Inflammatory macrophage (primary cell): ENCODE measurements at regions not wholly inside any gene's neighbourhood (a gene's known extent, or its start where the extent isn't known, plus 50 kb on each side); places are given as distances from the start of the nearest gene placed in this dataset.
"Not testable (repeated sequence)": the region's sequence is repeated elsewhere in the genome, so short reads cannot be mapped to it uniquely, and the experiment has no call there.

ENCODE experiments used
- DNase-seq, 2 donors: peaks; one replicate each; pipeline ENCODE4 v3.0.0-alpha.2; 2020 to 2022

GRCh38 chr15:19992428-19992827 lies 549.2 kb downstream of the GOLGA6L6 start:
- DNase-seq = no peak

DNA sequence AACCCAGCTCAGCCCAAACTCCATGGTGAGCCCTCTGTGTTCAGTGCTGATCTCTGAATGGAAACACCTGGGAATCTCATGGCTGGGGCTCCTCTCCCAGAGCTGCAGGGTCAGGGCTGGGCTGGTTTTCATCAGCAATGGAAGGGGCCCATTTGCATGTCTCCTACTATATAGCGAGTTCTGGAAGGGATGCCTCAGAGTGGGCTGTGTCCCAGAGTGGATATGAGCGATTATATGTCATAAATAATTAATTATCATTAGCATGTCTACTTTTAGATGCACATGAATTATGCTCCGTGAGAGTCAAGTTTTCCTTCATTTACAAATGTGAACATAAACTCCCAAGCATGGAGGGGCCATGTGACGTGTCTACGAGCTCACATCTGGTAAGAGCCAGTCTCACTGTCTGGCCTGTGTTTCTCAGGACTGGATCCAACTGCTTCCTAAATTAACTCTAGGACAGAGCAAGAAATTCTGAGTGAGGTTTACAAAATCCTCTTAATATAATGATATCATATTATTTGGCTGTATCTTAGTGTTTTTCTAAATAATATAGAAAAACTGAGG lies 553.4 kb downstream of the GOLGA6L6 start:
- no peak for DNase-seq

DNA sequence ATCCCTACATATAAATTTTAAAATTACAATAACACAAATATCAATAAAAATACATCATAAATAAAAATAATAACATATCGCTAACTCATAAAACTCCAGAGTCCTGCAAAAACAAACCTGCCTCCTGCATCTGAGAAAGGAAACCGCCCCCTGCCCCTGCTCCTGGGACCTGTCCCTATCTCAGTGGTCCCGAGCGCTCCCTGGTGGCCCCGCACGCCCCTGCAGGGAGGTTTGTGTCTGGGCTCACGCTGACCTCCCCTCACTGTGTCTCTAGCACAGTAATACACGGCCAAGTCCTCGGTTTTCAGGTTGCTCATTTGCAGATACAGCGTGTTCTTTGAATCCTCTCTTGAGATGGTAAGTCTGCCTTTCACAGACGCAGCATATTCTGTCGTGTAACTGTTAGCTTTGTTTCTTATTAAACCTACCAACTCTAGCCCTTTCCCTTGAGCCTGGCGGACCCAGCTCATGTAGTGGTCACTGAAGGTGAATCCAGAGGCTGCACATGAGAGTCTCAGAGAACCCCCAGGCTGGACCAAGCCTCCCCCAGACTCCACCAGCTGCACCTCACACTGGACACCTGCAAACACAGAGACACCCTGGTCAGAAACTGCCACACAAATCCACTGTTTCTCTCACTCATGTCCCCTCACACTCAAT lies 554.1 kb downstream of the GOLGA6L6 start:
- DNase-seq = no peak

GRCh38 chr15:19984101-19984500 lies 557.5 kb downstream of the GOLGA6L6 start:
- no peak for DNase-seq

DNA sequence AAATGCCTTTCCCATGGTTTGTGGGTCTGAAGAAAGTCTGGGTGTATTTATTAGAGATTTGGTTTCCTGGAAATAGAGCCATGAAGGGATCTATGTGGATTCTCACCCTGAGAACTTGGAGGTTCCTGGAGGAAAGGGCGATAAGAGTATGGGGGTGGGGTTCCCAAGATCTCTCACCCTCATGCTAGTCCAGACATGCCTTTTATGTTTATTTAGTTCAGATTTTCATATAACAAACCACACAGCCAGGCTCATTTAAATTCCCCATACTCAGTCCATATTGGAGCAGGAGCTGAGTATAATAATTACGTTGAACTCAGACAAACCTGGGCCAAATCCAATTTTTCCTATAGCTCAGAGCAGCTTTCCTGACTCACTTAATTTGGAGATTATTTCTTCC lies 566.6 kb downstream of the GOLGA6L6 start:
- no peak for DNase-seq

DNA sequence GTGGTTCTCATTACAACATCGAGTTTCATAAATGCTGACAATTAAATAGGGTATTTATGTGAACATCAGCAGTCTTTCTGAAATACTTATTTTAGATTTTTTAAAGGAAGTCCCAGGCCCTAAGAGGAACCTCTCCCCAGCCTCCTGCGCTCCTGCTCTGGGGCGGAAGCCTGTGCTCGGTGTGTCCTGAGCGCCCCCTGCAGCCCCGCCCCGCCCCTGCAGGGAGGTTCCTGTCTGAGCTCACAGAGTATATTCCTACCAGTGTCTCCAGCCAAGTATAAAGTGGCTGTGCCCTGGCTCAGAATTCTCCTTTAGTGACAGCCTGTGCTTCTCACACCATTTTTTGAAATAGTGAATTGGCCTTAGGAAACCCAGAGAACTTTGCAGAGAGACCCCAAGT lies 567.9 kb downstream of the GOLGA6L6 start:
- no peak for DNase-seq

- DNase-seq = not testable (repeated sequence)
These were observed 569.0 kb downstream of the GOLGA6L6 start for GRCh38 chr15:19972582-19972981.

DNA sequence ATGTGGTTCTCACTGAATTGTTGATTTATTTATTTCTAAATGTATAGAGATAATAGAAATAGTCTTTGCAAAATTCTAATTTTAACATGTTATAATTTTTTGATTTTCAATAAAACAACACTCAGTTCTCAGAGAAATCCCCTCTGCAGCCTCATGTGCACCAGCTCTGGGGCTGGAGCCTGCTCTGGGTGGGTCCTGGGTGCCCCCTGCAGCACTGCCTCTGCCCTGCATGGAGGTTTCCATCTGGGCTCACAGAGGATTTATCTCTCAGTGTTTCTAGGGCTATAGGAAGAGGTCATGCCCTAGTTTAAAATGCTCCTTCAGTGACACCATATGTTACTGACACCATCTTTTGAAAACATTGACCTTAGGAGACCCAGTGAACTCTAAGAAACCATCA lies 576.0 kb downstream of the GOLGA6L6 start:
- not testable (repeated sequence) for DNase-seq

GRCh38 chr15:19964480-19964879 lies 577.1 kb downstream of the GOLGA6L6 start:
- not testable (repeated sequence) for DNase-seq

- no peak for DNase-seq
These were observed 585.3 kb downstream of the GOLGA6L6 start for GRCh38 chr15:19956124-19956796.

GRCh38 chr15:19944261-19944888 lies 597.2 kb downstream of the GOLGA6L6 start:
- DNase-seq = no peak

DNA sequence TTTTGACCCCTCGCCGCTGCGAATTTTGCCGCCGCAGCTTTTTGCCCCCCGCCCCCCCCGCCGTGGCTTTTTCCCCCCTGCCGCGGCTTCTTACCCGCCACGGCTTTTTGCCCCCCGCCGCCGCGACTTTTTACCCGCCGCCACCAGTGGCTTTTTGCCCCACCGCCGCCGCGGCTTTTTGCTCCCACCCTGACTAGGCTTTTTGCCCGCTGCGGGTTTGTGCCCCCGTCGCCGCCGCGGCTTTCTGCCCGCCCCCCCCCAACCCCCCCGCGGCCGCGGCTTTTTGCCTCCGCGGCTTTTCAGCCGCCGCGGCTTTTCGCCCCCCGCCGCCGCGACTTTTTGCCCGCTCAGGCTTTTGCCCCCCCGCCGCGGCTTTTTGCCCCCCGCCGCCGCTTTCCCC lies 598.1 kb downstream of the GOLGA6L6 start:
- DNase-seq = no peak

- DNase-seq = not testable (repeated sequence)
These were observed 638.3 kb downstream of the GOLGA6L6 start for GRCh38 chr15:19903281-19903680.

GRCh38 chr15:19902388-19902787 lies 639.2 kb downstream of the GOLGA6L6 start:
- not testable (repeated sequence) for DNase-seq

GRCh38 chr15:19901414-19901813 lies 640.2 kb downstream of the GOLGA6L6 start:
- not testable (repeated sequence) for DNase-seq

DNA sequence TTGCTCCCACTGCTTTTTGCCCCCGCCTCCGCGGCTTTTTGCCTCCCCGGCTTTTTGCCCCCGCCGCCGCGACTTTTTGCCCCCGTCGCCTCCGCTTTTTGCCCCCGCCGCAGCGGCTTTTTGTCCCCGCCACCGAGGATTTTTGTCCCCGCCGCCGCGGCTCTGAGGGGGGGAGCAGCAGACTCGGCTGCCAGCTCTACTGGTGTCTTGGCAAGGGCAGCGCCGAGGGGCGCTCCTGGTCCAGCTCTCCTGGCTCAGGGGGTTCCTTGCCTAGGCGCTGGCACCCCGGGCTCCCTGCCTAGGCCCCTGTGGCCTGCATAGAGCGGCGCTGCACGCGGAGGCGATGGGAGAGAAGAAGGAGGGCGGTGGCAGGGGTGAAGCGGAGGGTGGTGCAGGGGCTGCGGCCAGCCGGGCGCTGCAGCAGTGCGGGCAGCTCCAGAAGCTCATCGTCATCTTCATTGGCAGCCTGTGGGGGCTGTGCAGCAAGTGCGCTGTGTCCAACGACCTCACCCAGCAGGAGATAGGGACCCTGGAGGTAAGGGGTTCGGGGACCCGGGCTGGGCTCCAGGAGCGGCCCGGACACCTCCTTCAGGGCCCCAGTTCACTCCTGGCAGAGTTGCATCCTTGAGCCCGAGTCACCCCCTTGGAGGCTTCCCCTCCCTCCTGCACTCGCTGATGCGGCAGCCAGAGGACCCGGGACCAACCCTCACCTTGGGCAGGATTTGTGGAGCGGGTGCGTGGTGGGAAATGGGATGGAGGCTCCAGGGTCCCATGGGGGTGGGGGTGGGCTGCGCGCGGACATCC lies 642.4 kb downstream of the GOLGA6L6 start:
- no peak for DNase-seq

- DNase-seq = not testable (repeated sequence)
These were observed 652.8 kb downstream of the GOLGA6L6 start for GRCh38 chr15:19888811-19889210.

DNA sequence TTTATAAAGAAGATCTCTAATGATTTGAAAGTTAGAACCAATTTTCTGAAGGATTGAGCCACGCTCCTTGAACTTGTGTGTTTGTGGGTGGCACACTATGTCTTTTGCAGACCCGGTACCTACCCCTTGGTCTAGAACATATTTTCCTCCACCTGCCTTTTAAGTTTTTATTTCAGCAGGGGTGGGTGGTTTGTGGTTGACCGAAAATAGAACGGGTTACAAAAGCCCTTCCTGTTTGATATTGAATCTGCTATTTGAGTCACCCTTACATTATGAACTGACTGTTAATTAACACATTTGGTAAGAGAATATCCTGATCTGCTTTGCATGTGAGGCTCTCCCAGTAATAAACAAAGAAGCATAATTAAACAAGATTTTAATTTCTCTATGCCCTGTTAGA lies 697.5 kb downstream of the GOLGA6L6 start:
- DNase-seq = not testable (repeated sequence)
